A673 (cell line): ENCODE measurements at regions not wholly inside any gene's neighbourhood (a gene's known extent, or its start where the extent isn't known, plus 50 kb on each side); places are given as distances from the start of the nearest gene placed in this dataset.

Experiments used
- BruUV-seq: library from RNA; stranded (reverse); fragments of 400-500 nt; replicated peaks from 2 replicates; lab custom pipeline; 2021; lab: Mats Ljungman, UMichigan
- CTCF ChIA-PET: fragments of 300-600 bp; sonication (Branson Sonifier 250); formaldehyde crosslinking; loops from one replicate; lab custom pipeline; 2022; ENCODE audit warnings: antibody characterized with exemption; lab: Charles Lee
- POLR2A ChIA-PET: fragments of 300-600 bp; sonication (Branson Sonifier 250); formaldehyde crosslinking; loops from one replicate; lab custom pipeline; 2022; ENCODE audit warnings: antibody characterized with exemption; ENCODE audit not compliant: low non-redundant PET; lab: Charles Lee
- DNase-seq: peaks from one replicate; pipeline ENCODE4 v3.0.0-alpha.2; 2015; ENCODE audit warnings: low spot score
- H3K27ac ChIP-seq: fragments of 200-600 bp; sonication (generic); 2 replicates; pipeline ENCODE4 v1.5.1; 2016; ENCODE audit warnings: mixed run types, low read depth, mild to moderate bottlenecking, mixed read lengths, antibody characterized with exemption, low read length; ENCODE audit not compliant: poor library complexity, severe bottlenecking
- H3K27me3 ChIP-seq: fragments of 200-600 bp; sonication (generic); replicated peaks from 2 replicates; pipeline ENCODE4 v1.6.1; 2017; ENCODE audit warnings: mixed run types, low read depth, mild to moderate bottlenecking, mixed read lengths, antibody characterized with exemption, low read length; ENCODE audit not compliant: insufficient read depth, poor library complexity
- H3K36me3 ChIP-seq: fragments of 200-600 bp; sonication (generic); 2 replicates; pipeline ENCODE4 v1.6.1; 2016; ENCODE audit warnings: mixed run types, mild to moderate bottlenecking, mixed read lengths, antibody characterized with exemption, low read length; ENCODE audit not compliant: insufficient read depth, poor library complexity, severe bottlenecking
- H3K4me1 ChIP-seq: fragments of 200-600 bp; sonication (generic); 2 replicates; pipeline ENCODE4 v1.6.1; 2017; ENCODE audit warnings: mixed run types, mild to moderate bottlenecking, mixed read lengths, antibody characterized with exemption, low read length; ENCODE audit not compliant: insufficient read depth, poor library complexity, severe bottlenecking
- H3K4me3 ChIP-seq: fragments of 200-600 bp; sonication (generic); 2 replicates; pipeline ENCODE4 v1.5.1; 2016; ENCODE audit warnings: low read depth, mixed run types, mild to moderate bottlenecking, mixed read lengths, low read length; ENCODE audit not compliant: poor library complexity, severe bottlenecking
- H3K9me3 ChIP-seq: fragments of 200-600 bp; sonication (generic); 2 replicates; pipeline ENCODE4 v1.6.1; 2016; ENCODE audit warnings: mixed run types, low read depth, mild to moderate bottlenecking, mixed read lengths, antibody characterized with exemption, low read length; ENCODE audit not compliant: poor library complexity, severe bottlenecking
- CTCF ChIP-seq: fragments of 300-800, 200-600 bp; sonication (generic); conservative IDR thresholded peaks from 2 replicates; pipeline ENCODE4 v1.5.1; 2017; ENCODE audit warnings: low read depth, mild to moderate bottlenecking, antibody characterized with exemption, low read length, moderate library complexity, mixed read lengths
- EZH2 ChIP-seq: fragments of 200-600 bp; sonication (generic); IDR thresholded peaks from 2 replicates; pipeline ENCODE4 v1.6.1; 2017; ENCODE audit warnings: borderline replicate concordance, low read depth, mild to moderate bottlenecking, mixed read lengths, antibody characterized with exemption, low read length; ENCODE audit not compliant: poor library complexity, severe bottlenecking
- intact Hi-C: fragments of 100-400 bp; cut with micrococcal nuclease; formaldehyde crosslinking; loops from one replicate; pipeline ENCODE4 v1.10.0; 2022; ENCODE audit not compliant: unreplicated experiment

- Histone ChIP-seq H3K27ac (no peak overlapping the region), H3K4me3 (no peak overlapping the region), H3K36me3 (no peaks in the 10 kb centered on the region), H3K4me1 (no peaks in the 10 kb centered on the region), H3K9me3 (no peaks in the 10 kb centered on the region), H3K27me3 (peaks cover 10% of the 10 kb centered on the region)
- TF ChIP-seq EZH2 (no peak), CTCF (no peak)
- ChIA-PET CTCF (no interaction called here), POLR2A (no interaction called here)
- no TSS peak for BruUV-seq
- no peak for DNase-seq
- intact Hi-C loops: no loop called here
Measured at GRCh38 chr11:93940395-93940794, 80.8 kb upstream of the HEPHL1 start.

GRCh38 chr11:93942176-93942575 lies 79.0 kb upstream of the HEPHL1 start:
- intact Hi-C loops: no loop called here
- no peak for DNase-seq
- POLR2A ChIA-PET: no interaction called here
- H3K9me3 ChIP-seq: no peaks in the 10 kb centered on the region
- H3K27ac ChIP-seq: no peak overlapping the region
- CTCF ChIA-PET: no interaction called here
- no peak for TF ChIP-seq CTCF
- no peak for TF ChIP-seq EZH2
- H3K36me3 ChIP-seq: no peaks in the 10 kb centered on the region
- H3K4me1 ChIP-seq: no peaks in the 10 kb centered on the region
- BruUV-seq: no TSS peak
- peaks cover under 1% of the 10 kb centered on the region for H3K27me3 ChIP-seq
- no peak overlapping the region for H3K4me3 ChIP-seq

- H3K4me1 ChIP-seq: no peaks in the 10 kb centered on the region
- ChIA-PET CTCF (no interaction called here), POLR2A (no interaction called here)
- H3K36me3 ChIP-seq: no peaks in the 10 kb centered on the region
- intact Hi-C loops: no loop called here
- no TSS peak for BruUV-seq
- H3K27me3 ChIP-seq: no peaks in the 10 kb centered on the region
- DNase-seq: no peak
- H3K4me3 ChIP-seq: no peak overlapping the region
- TF ChIP-seq EZH2 (no peak), CTCF (no peak)
- H3K27ac ChIP-seq: no peak overlapping the region
- H3K9me3 ChIP-seq: no peaks in the 10 kb centered on the region
Measured at GRCh38 chr11:93945596-93945995, 75.6 kb upstream of the HEPHL1 start.
